GM18909 (cell line): ENCODE measurements at regions not wholly inside any gene's neighbourhood (a gene's known extent, or its start where the extent isn't known, plus 50 kb on each side); places are given as distances from the start of the nearest gene placed in this dataset.

Source experiments
- ATAC-seq: cut with Tn5 transposase; IDR thresholded peaks from one replicate; pipeline ENCODE4 v1.9.1; 2021; ENCODE audit warnings: mild to moderate bottlenecking; ENCODE audit not compliant: unreplicated experiment, poor library complexity

DNA sequence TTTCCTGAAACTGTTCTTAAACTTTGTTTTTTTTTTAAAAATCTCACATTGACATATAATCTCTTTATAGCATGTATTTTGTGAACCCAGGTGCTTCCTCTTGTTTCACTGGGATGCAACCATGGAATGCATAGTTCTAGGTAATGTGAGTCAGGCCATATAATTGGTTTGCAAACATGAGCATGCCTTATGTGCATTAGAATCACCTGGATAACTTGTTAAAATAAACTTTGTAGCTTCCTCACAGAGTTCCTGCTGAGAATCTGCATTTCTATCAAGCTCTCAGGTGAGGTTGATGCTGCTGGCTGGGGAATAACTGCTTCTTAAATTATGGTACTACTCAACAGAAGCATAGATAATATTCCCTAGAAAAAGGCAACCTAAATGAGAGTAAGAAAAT, 940.3 kb upstream of the LCORL start:
- no peak for ATAC-seq

DNA sequence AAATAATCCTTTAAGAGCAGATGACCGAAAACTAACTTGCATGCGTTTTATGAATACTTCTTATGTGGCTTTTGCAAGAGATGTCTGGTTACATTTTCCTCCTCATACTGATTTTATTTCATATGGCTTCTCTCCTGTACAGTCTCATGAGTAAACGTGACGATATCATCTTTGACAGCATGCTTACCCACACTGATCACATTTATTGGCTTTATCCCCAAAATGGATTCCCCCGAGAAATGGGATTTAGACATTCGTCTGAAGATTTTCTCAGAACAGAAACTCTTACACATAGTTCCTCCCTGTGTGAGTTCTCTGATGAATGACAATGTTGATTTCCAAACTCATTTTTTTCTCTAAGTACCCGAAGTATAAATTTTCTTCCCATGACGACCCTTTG, 939.7 kb upstream of the LCORL start:
- no peak for ATAC-seq

DNA sequence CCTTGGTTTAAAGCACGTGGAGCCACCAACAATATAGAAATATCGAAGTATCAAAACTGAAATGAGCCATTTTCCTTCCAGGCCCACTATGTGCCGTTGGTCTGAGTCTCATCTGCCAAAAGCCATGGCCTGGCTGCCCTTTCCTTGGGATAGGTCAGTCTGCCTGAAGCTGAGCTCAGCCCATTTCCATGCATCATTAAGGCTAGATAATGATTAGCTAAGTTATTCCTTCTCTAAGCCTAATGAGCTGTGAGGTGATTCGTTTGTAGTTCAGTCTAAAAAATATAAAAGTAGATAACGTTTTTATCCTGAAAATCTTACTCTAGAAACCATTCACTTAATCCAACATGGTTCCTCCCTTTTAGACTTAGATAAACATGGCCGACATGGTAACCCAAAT, 936.2 kb upstream of the LCORL start:
- no peak for ATAC-seq

DNA sequence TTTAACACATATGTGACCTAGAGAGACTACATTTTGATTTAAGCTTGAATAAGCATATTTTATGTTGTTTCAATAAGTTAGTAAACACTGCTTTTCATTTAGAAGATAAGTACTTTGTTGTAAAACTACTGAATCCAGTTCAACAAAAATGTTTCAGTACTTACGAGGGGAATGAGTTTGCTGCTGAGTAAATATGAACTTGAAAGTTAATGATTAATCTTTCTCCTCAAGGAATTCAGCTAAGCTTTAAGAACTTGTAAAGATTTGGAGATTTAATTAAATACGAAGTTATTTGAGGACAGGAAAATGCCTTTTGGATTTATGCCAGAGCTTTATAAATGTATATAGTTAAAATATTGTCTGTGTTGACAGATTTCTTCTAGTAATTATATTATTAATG, 933.0 kb upstream of the LCORL start:
- no peak for ATAC-seq

DNA sequence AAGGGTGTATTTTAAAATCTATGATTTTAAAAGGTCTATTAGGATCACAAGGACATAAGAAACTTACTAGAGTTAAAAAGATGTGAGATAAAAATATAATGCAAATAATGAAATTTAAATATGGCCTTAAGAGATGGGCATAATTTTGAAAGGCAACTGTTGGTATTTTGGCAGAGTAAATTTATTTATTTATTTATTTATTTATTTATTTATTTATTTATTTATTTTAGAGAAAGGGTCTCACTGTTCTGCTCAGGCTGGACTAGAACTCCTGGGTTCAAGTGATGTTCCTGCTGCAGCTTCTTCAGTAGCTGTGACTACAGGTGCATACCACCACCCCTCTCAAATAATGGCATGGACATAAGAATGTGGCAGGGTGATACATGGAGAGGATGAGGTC, 932.1 kb upstream of the LCORL start:
- ATAC-seq, result no peak

DNA sequence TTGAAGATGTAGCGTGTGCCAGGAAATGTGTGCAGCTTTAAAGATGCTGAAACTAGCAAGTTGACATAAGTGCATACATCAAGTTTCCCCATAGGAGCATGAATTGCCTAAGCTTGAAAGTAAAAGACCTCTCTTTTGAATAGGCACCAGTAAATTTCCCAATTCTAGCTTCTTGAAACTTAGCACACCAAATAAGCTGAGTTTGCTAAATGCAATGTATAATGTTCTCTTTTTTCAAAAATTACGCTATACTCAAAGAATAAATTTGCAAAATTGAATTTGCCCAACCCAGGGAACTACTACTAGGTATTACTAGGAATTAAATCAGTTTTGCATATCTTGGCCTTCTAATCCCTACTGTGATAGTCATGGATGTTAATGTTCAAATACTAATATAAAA, 923.9 kb upstream of the LCORL start:
- no peak for ATAC-seq

DNA sequence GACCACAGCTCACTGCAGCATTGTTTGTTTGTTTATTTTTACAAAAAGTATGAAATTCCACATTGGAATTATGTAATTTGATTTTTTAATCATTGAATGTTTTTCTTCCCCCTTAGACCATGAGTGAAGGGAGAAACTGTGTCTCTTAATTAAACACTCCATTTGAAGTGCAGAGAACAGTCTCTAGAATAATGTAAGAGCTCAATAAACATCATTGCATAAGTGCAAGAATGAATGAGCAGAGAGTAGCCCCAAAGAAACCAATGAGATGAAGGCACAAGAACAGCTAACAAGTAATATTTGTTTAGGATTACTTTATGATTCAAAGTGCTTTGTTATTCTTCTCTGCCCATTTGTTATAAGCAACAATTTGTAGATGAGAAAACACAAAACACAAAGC, 921.3 kb upstream of the LCORL start:
- ATAC-seq, result no peak

DNA sequence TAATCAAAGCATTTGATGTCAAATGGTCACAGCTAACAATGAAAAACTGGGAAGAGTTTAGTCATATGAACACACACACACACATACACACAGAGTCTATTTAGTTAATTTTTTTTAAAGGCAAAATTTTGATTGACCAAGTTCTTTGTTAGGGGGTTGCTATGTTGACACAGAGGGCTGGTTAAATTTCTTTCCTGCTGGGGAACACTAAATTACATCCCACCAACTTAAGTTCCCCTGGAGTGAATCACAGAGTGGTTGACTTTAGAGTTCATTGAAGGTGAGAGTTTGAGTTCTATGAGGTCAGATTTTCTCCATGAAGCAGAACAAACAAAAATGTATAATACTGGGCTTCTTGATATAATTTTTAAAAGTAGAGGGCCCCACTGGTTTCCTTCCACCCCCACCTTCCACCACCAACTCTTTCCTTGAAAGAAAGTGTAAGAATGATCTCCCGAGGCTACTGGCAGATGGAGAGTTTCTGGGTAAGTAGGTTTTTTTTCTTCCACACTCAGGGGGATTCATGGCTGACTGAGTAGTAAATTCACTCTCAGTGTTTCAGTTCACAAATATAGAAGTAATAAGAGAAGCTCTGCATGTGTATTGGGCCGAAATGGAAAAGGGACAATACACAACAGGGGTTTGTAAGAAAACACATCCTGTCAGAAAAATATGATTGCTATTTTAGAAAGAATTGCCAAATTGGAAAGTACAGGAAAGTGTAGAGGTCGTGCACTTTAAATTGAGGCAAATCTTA, 917.0 kb upstream of the LCORL start:
- ATAC-seq, result no peak

DNA sequence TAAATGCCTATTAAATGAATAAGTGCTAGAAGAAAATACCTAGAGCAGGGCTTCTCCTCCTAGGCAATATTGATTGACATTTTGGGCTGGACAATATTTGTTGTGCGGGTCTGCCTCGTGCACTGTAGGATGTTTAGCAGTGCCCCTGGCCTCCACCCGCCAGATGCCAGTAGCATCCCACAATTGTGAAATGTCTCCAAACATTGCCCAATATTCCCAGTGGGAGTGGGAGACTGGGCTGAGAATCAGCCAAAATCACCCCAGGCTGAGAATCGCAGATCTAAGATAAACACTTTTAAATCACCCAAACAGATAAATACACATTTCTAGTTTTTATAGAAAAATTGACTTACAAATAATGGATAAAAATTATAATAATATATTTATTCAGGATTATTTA, 916.2 kb upstream of the LCORL start:
- no peak for ATAC-seq

DNA sequence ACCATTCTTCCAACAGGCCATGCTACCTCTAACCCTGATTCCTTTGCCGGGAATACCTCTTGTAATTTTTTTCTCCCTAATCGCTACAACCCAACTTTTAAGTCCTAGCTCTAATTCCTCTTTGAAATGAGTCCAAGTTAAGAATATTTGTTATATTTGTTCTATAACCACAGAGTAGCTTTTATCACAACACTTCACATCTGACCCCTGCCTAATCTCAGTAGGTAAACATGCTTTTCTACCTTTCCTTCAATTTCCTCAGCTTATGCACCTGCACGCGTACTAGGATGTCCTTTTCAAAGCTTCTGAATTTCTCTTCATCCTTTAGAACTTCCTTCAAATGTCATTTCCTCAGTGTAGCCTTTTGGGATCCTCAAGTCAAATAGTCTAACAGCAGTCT, 915.5 kb upstream of the LCORL start:
- ATAC-seq, result no peak

DNA sequence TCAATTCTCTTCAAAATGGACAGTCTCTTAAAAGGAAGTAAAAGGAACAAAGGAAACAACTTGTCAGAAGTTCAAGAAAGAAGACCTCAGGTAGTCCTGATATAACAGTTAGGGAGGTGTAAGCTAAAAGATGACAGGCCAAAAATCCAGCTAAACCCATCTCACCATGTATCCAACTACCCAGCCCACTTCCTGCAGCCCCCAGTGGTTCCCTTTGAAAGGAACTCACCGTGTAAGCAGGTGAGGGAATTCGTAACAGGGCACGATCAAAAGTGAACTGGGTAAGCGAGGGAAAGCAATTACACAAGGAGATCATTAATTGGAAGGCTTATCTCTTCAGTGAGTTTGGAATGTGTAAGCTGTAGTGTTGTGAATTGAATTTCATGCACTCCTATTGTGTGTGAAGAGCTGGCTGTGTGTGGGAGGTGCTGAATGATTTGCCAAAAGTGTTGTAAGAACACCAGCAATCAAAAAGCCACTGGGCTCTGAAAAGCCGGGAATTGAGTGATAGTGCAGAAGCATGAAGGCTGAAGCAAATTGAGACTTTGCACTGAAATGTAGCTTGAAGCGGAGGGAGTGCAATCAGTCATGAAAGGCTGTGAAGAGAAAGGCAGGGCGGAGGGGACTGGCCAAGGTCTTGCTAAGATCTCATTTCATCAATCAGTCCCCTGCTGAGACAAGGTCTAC, 914.2 kb upstream of the LCORL start:
- ATAC-seq, result no peak

DNA sequence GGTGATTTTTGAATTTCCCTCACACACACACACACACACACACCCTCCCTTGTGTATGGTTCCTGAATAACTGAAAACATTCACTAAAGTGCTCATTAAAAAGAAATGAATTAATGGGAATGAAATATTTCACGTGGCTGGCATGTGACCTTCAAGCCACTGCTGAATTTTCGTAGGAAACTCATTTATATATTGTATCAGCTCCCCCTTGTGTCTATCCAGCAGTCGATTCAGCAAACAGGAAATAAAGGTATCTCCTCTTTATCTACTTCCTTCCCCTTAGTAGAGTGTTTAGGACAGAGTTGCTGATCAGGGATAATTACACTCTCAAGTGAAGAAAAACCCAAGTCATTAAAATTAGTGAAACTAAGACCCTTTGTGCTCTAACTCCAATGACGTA, 912.6 kb upstream of the LCORL start:
- ATAC-seq, result no peak

DNA sequence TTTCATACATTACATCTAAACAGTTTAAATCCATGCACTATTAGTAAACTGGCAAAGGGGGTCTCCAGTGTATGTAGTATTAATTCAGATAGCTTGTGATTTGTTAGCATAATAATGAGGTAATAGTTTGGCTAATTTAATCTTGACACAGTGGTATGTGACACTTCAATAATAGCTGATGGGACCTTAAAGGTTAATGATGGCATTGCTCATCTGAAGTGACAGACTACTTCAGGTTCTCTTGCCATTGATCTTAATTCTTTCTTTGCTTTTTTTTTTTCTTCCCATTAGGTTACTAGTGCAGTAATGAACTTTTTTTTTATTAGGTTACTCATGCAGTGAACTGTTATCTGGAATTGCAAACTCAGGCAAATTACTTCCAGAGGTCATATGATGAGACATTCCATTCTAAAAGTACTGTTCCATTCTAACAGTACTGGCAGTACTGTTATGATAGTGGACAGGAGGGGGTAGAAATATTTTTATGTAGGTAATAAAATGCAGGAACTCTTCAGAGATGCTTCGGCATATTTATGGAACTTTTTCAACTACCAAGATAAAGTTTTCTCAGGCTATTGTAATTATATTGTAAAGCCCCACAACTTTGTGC, 911.3 kb upstream of the LCORL start:
- no peak for ATAC-seq

DNA sequence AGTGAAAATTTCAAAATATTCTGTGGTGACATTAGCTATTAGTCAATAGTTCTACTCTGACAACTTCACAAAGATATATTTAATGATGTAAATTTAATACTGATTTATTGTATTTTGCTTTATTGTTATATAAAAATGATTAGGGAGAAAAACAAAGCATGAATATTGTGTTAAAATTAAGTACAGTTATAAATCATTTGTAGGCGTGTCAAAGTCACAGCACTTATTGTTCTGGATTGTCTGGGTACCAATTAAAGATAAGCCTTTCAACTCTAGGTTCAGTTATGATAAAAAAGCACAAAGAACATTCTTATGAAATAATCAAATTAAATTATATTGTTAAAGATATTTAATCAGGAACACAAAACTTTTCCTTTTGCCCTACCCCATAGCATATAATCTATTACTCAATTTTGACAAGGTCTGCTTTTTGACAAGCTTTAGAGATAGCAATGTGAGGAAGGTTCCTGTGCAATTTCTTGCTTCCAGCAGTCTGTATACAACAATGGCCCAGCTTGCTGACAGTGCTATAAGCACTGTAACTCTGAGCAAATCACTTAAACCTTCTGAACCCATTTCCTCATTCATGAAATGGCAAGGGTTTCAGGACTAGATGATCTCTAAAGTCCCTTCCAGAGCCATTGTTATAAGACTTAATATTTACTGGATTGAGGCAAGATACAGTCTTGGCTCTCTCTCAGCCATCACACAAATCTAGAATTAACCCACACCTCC, 910.3 kb upstream of the LCORL start:
- no peak for ATAC-seq

DNA sequence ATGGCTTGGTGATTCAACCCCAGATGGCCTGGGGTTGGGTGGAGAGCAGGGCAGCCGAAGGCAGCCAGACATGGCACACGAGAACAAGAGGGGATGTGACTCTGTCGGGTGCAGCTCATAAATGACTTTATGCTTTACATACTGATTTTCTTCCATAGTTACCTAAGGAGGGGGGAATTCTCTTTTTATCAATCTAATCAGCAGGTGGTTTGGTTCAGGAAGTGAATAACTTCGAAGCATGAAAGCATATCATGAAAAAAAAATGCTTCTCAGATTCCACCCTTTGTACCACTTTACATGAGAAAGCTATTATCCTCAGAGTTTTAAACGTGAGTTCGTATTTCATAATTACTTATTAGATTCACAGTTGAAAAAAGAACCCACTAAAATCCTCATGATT, 908.9 kb upstream of the LCORL start:
- no peak for ATAC-seq

DNA sequence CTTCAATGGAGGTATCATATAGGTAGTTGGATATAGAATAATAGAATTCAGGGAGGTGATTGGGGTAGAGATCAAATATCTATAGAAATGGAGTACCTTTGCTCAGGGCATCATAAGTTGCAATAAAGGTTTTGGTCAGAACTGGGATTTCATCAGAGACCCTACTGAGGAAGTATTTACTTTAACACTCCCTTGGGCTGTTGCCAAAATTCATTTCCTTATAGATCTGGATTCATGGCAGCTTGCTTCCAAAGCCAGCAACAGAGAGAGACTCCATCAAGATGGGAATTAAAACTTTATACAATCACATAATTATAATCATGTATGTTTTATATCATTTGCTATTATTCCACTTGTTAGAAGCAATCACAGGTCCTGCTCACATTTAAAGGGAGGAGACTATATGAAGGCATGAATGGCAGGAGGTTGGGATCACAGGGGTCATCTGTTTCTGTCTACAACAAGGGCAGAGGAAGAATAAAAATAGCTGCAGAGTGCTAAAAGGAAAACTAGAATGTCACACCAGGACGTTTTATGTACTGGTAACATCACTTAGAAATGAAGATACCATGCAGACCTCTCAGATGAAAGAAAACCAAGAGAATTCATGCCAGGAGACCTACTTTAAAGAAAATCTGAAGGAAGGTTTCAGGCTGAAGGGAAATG, 902.1 kb upstream of the LCORL start:
- no peak for ATAC-seq

DNA sequence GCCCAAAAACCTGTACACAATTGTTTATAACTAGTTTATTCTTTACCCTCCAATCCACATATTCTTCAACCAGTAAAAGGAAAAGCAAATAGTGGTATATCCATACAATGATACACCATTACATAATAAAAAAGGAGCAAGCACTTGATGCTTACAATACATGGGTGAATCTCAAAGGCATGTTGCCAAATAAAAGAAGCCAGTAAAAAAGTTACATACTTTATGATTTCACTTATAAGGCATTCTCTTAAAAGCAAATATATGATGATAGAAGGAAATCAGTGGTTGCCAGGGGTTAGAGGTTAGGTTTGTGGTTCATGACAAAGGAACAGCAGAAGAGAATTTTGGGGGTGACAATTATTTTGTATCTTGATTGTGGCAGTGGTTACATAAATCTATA, 896.1 kb upstream of the LCORL start:
- no peak for ATAC-seq

DNA sequence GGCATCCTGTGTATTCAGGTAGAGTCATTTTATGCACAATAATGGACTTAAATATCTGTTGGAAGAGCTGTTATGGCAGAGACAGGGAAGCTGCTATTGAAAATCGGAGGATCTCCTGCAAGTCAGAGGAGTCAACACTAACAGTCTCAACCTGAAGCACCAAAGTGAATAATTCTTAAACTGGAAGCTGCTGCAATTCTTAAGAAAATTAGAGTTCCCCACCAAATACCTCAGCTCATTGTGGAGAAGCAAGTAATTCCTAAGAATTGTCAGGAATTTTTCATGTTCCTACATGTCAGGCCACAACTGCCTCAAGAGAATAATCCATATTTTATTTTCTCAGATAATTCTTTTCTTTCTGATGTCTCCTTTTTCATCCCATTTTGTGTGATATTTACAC, 892.6 kb upstream of the LCORL start:
- ATAC-seq, result no peak

DNA sequence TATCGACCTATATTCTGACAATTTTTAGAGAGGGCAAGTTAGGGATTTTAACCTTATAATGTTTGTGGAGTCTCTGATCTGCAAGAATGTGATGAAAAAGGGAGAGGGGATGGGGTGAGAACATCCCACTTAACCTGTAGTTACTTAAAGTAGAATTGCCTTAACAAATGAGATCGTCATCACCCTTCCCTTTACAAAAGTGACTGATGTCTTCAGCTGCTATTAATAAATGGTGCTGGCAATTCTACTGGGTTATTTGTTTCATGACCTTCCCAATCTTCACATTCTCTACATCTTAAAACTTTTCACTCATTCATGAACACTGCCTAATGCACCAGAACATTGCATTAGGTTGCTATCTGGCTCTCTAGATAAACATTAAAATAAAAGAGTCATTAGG, 873.4 kb upstream of the LCORL start:
- ATAC-seq, result no peak

DNA sequence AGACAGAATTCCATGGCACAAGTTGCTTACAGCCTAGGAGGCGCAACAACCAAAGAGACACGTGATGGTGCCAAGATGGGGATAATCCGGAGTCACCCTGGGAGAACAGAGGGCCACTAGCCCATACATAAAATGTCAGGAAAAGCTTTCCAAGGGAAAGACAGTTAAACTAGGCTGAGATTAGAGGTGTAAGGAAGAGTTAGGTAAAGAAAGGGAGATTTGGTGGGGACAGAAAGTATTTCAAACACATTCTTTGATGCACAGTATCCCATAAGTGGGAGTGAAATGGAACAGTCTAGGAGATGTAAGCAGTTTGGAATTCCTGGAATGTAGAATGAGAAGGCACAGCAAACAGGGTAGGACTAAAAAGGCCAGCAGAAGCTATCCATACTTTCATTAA, 860.9 kb upstream of the LCORL start:
- ATAC-seq, result no peak

DNA sequence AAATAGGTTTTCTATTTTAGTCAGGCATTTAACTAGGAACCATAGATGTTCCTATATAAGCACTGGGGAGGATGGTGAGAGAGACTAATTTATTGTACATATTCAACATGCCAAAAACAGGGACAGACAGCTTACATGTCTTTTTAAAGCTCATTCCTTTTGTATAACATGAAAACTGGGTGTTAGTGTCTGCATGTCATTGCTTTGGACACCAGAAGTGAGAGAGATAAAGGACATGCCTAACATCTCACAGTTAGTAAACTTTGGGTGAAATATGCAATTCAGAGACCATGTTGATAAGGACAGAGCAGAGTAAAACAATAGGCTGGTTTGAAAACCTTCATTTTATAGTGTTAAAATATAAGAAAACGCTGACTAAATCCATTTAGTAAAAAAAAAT, 860.0 kb upstream of the LCORL start:
- ATAC-seq, result no peak
